HepG2 (cell line): ENCODE measurements at regions not wholly inside any gene's neighbourhood (a gene's known extent, or its start where the extent isn't known, plus 50 kb on each side); places are given as distances from the start of the nearest gene placed in this dataset.
"Not testable (repeated sequence)": the region's sequence is repeated elsewhere in the genome, so short reads cannot be mapped to it uniquely, and the experiment has no call there.

Source experiments
- ATAC-seq: fragments of 200-7000 bp; cut with Tn5 transposase; 3 replicates; pipeline ENCODE4 v1.9.1; 2020; ENCODE audit warnings: mild to moderate bottlenecking, moderate library complexity
- BruUV-seq: library from RNA; stranded (reverse); fragments of 400-500 nt; replicated peaks from 2 replicates; lab custom pipeline; 2021; lab: Mats Ljungman, UMichigan
- CTCF ChIA-PET: fragments of 300-600 bp; formaldehyde crosslinking; extraction: SDS; loops from one replicate; lab custom pipeline; 2021; ENCODE audit warnings: low total read pairs, inconsistent platforms, low intra/inter-chr PET ratio; lab: Yijun Ruan, JAX
- POLR2A ChIA-PET: fragments of 350-600 bp; sonication (Branson Sonifier 250); formaldehyde crosslinking; loops from one replicate; lab custom pipeline; 2020; ENCODE audit warnings: antibody characterized with exemption, inconsistent platforms; lab: Yijun Ruan, JAX
- DNase-seq: peaks from one replicate; pipeline ENCODE4 v3.0.0-alpha.2; 2015; ENCODE audit warnings: low spot score
- FAIRE-seq: peaks from 3 replicates; lab custom pipeline; 2011; peaks lifted over from hg19 to GRCh38; lab: Jason Lieb, UNC
- H2AFZ ChIP-seq: one replicate; pipeline ENCODE4 v1.6.1; 2011; ENCODE audit warnings: low read length, inconsistent platforms
- H3K27ac ChIP-seq: fragments of 300-600 bp; 3 replicates; pipeline ENCODE4 v1.8.0; 2011; ENCODE audit warnings: mixed run types, mild to moderate bottlenecking, mixed read lengths, low read length, inconsistent platforms; ENCODE audit not compliant: insufficient read depth; ENCODE audit errors: extremely low read length
- H3K27me3 ChIP-seq, 2 experiments: fragments of 200-600 bp in 1 of 2; 2 replicates in 1 of 2; 3 replicates in 1 of 2; pipeline versions ENCODE4 v1.6.0 to v1.8.0; 2011; ENCODE audit warnings: low read length in 2 of 2, mild to moderate bottlenecking in 2 of 2, moderate library complexity in 2 of 2, inconsistent platforms in 1 of 2; ENCODE audit not compliant: insufficient read depth in 2 of 2, control insufficient read depth in 1 of 2
- H3K36me3 ChIP-seq, 2 experiments: fragments of 200-600 bp in 1 of 2; replicated peaks in 1 of 2; 2 replicates in 1 of 2; 3 replicates in 1 of 2; pipeline versions ENCODE4 v1.5.1 to v1.8.0; 2011; ENCODE audit warnings: low read length in 2 of 2, inconsistent platforms in 1 of 2; ENCODE audit not compliant: insufficient read depth in 2 of 2, control insufficient read depth in 1 of 2
- H3K4me1 ChIP-seq: 2 replicates; pipeline ENCODE4 v1.5.1; 2012; ENCODE audit warnings: low read length, inconsistent platforms; ENCODE audit not compliant: insufficient read depth
- H3K4me2 ChIP-seq: 2 replicates; pipeline ENCODE4 v1.6.0; 2011; ENCODE audit warnings: low read depth, low read length, inconsistent platforms
- H3K4me3 ChIP-seq, 3 experiments: fragments of 200-600 bp in 1 of 3; sonication (generic), shearing (Covaris generic) in 1 of 3; replicated peaks in 1 of 3; 2 replicates each; pipeline ENCODE4 v1.5.1; 2011 to 2016; ENCODE audit warnings: low read length in 3 of 3, inconsistent platforms in 2 of 3, low read depth in 2 of 3, mild to moderate bottlenecking in 2 of 3, control low read depth in 1 of 3, mixed read lengths in 1 of 3; ENCODE audit not compliant: insufficient read depth in 1 of 3
- H3K79me2 ChIP-seq: one replicate; pipeline ENCODE4 v1.6.1; 2011; ENCODE audit warnings: low read length, inconsistent platforms; ENCODE audit not compliant: insufficient read depth
- H3K9ac ChIP-seq: 2 replicates; pipeline ENCODE4 v1.6.0; 2011; ENCODE audit warnings: mild to moderate bottlenecking, low read depth, low read length, inconsistent platforms; ENCODE audit not compliant: insufficient read depth
- H3K9me3 ChIP-seq: 2 replicates; pipeline ENCODE4 v1.5.1; 2012; ENCODE audit warnings: mild to moderate bottlenecking, low read length
- H4K20me1 ChIP-seq: 2 replicates; pipeline ENCODE4 v1.6.0; 2011; ENCODE audit warnings: inconsistent platforms, mild to moderate bottlenecking, low read length, moderate library complexity; ENCODE audit not compliant: insufficient read depth
- ETS1 ChIP-seq: sonication (generic); formaldehyde crosslinking; IDR thresholded peaks from 2 replicates; pipeline ENCODE4 v1.4.0; 2020; ENCODE audit warnings: missing genetic modification reagents
- FOSL2 ChIP-seq: sonication (generic); formaldehyde crosslinking; IDR thresholded peaks from 2 replicates; pipeline ENCODE4 v1.4.0; 2020; ENCODE audit warnings: missing genetic modification reagents
- HMGA1 ChIP-seq: sonication (generic); formaldehyde crosslinking; conservative IDR thresholded peaks from 2 replicates; pipeline ENCODE4 v1.4.0; 2020; ENCODE audit warnings: missing genetic modification reagents
- JUND ChIP-seq: sonication (generic); formaldehyde crosslinking; IDR thresholded peaks from 2 replicates; pipeline ENCODE4 v1.8.0; 2022; ENCODE audit warnings: mild to moderate bottlenecking, missing genetic modification reagents
- RNF219 ChIP-seq: sonication (generic); formaldehyde crosslinking; IDR thresholded peaks from 2 replicates; pipeline ENCODE4 v1.5.0; 2020; ENCODE audit warnings: mild to moderate bottlenecking, missing genetic modification reagents
- TCF12 ChIP-seq, 2 experiments: fragments of 450-650 bp in 1 of 2; sonication (generic) in 1 of 2; formaldehyde crosslinking in 1 of 2; IDR thresholded peaks; 2 replicates each; pipeline versions ENCODE4 v1.6.1 to v1.8.0; 2017 to 2022; ENCODE audit warnings: antibody characterized with exemption in 1 of 2, mild to moderate bottlenecking in 1 of 2, missing genetic modification reagents in 1 of 2, moderate library complexity in 1 of 2
- ZNF124 ChIP-seq: sonication (generic); formaldehyde crosslinking; IDR thresholded peaks from 2 replicates; pipeline ENCODE4 v1.4.0; 2020; ENCODE audit warnings: missing genetic modification reagents
- ZNF138 ChIP-seq: sonication (generic); formaldehyde crosslinking; IDR thresholded peaks from 2 replicates; pipeline ENCODE4 v1.5.0; 2020; ENCODE audit warnings: mild to moderate bottlenecking, low read depth, missing genetic modification reagents
- ZNF263 ChIP-seq: sonication (generic); formaldehyde crosslinking; IDR thresholded peaks from 2 replicates; pipeline ENCODE4 v1.4.0; 2020; ENCODE audit warnings: missing genetic modification reagents
- ZNF615 ChIP-seq: sonication (generic); formaldehyde crosslinking; IDR thresholded peaks from 2 replicates; pipeline ENCODE4 v1.5.0; 2020; ENCODE audit warnings: mild to moderate bottlenecking, missing genetic modification reagents, borderline replicate concordance
- ZNF709 ChIP-seq: sonication (generic); formaldehyde crosslinking; IDR thresholded peaks from 2 replicates; pipeline ENCODE4 v1.5.0; 2020; ENCODE audit warnings: mild to moderate bottlenecking, missing genetic modification reagents
- ZNF766 ChIP-seq: sonication (generic); formaldehyde crosslinking; IDR thresholded peaks from 2 replicates; pipeline ENCODE4 v1.5.0; 2020; ENCODE audit warnings: missing genetic modification reagents, borderline replicate concordance
- ZNF891 ChIP-seq: sonication (generic); formaldehyde crosslinking; IDR thresholded peaks from 2 replicates; pipeline ENCODE4 v1.5.0; 2020; ENCODE audit warnings: mild to moderate bottlenecking, missing genetic modification reagents
- ZSCAN22 ChIP-seq: sonication (generic); formaldehyde crosslinking; IDR thresholded peaks from 2 replicates; pipeline ENCODE4 v1.4.0; 2020; ENCODE audit warnings: mild to moderate bottlenecking, missing genetic modification reagents
- WGBS: methylation state at CpG from one replicate; pipeline ENCODE4 v1.1.6; 2017; ENCODE audit warnings: low lambda C conversion rate; 5-methylcytosine and 5-hydroxymethylcytosine counted together
- in situ Hi-C: cut with HindIII; loops from 2 replicates; pipeline ENCODE4 v1.10.0; 2017; ENCODE audit warnings: low pct_unique_long_range_greater_than_20kb; ENCODE audit not compliant: extremely low pct_ligation_motif_present
- intact Hi-C: fragments of 100-400 bp; cut with micrococcal nuclease; formaldehyde crosslinking; loops from one replicate; pipeline ENCODE4 v1.10.0; 2022; ENCODE audit not compliant: unreplicated experiment

GRCh38 chr2:117621326-117621725 lies 193.2 kb upstream of the DDX18 start:
- Histone ChIP-seq H3K4me1 (no peaks in the 10 kb centered on the region), H2AFZ (no peak overlapping the region), H4K20me1 (no peaks in the 10 kb centered on the region), H3K9ac (no peak overlapping the region), H3K36me3 (no peaks in the 10 kb centered on the region), H3K4me2 (no peak overlapping the region), H3K27me3 (no peaks in the 10 kb centered on the region), H3K9me3 (no peaks in the 10 kb centered on the region), H3K27ac (no peak overlapping the region), H3K4me3 (no peak overlapping the region), H3K79me2 (no peaks in the 10 kb centered on the region)
- ATAC-seq (no peak), FAIRE-seq (no peak), DNase-seq (no peak)
- ChIA-PET CTCF (no interaction called here), POLR2A (no interaction called here)
- no TSS peak for BruUV-seq
- intact Hi-C loops: no loop called here
- TF ChIP-seq ETS1 (no peak), HMGA1 (CRISPR knock-in tag) (no peak), ZNF263 (CRISPR knock-in tag) (no peak), TCF12 (IDR thresholded peaks at IDR 0.05) (no peak), TCF12 (CRISPR knock-in tag; IDR thresholded peaks at IDR 0.05) (no peak), ZNF138 (CRISPR knock-in tag) (no peak), ZNF615 (no peak), ZNF766 (no peak), ZNF124 (CRISPR knock-in tag) (no peak), FOSL2 (CRISPR knock-in tag) (no peak), ZSCAN22 (CRISPR knock-in tag) (no peak), ZNF709 (no peak), RNF219 (CRISPR knock-in tag) (no peak), ZNF891 (CRISPR knock-in tag) (no peak), JUND (CRISPR knock-in tag) (no peak)
- in situ Hi-C loops: no loop called here

- H3K79me2 ChIP-seq, H3K36me3 ChIP-seq, H3K27me3 ChIP-seq, BruUV-seq, H4K20me1 ChIP-seq, H2AFZ ChIP-seq, DNase-seq, H3K4me2 ChIP-seq, H3K4me1 ChIP-seq, ATAC-seq, H3K9me3 ChIP-seq, H3K4me3 ChIP-seq, POLR2A ChIA-PET, H3K27ac ChIP-seq, in situ Hi-C loops, CTCF ChIA-PET, intact Hi-C loops, H3K9ac ChIP-seq, FAIRE-seq: not testable (repeated sequence)
- 68% methylated on average over 14 of the region's 17 CpGs for WGBS
Measured at GRCh38 chr2:117623175-117623574, 191.3 kb upstream of the DDX18 start.
